Activated T-cell treated with anti-CD3 and anti-CD28 coated beads for 1 hour (primary cell): ENCODE measurements at regions not wholly inside any gene's neighbourhood (a gene's known extent, or its start where the extent isn't known, plus 50 kb on each side); places are given as distances from the start of the nearest gene placed in this dataset.

Experiments
- DNase-seq: peaks from one replicate; pipeline ENCODE4 v3.0.0-alpha.2; 2020; ENCODE audit warnings: low read depth

DNA sequence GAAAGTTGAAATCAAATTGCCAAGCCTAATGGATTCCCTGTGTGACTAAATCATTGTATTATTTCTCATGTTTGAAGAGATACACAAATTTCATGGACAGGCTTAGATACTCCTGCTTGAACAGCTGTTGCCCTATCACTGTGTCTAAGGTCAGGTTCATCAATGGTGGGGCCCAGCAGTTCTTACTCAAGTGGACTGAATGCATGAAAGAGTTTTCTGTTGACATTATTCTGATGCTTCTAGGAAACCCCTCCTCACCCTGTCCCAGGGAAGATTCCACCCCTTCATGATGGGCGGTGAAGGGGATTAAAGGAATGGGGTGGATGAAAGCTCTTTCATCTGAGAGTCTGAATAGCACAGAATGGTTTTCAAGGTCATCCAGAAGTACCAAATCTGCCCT lies 148.8 kb downstream of the INO80D start:
- DNase-seq, result no peak

DNA sequence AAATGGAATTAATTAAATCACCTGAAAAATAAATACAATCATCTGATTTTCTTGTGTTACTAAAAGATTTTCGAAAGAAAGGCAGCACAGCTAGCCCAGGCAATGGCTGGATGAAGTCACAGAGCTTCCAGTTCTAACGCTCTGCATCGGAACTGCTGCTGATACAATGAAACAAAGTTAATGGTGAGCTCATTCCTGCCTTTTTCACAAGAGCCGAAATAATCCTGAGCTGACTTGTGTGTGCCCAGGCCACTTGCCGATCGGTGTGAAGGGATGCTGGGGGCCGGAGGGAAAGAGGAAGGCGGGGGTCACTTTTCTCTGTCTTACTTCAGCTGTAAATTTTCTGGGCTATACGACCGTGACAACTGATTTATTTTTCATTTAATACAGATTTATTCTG lies 149.5 kb downstream of the INO80D start:
- DNase-seq, result no peak

DNA sequence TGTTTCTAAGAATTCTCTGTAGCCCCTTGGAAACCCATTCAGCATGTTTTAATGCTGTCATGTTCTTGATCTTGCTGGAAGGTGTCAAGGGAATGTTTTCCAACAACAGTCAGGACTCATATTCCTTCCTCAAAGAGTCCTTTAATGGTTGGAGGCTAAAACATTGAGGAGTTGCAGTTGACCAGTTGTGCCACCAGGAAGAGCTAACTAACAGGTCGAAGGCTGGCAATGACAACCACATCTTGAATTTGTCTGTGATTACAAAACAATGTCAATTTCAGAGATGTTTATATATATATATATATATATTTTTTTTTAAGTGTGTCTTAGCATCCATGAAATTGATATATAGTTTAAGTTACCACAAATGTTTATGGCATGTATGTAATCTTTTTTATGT lies 151.5 kb downstream of the INO80D start:
- no peak for DNase-seq

DNA sequence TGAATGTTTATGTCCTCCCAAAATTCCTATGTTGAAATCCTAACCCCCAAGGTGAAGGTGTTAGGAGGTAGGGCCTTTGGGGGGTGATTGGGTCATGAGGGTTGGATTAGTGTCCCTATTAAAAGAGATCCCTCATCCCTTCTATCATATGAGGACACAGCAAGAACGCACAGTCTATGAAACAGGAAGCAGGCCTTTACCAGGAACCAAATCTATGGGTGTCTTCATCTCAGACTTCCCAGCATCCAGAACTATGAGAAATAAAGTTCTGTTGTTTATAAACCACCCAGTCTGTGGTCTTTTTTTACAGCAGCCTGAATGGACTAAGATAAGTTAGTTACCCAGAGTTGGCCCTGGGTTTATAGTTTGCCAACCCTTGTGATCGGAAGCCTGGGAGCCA lies 153.1 kb downstream of the INO80D start:
- no peak for DNase-seq

DNA sequence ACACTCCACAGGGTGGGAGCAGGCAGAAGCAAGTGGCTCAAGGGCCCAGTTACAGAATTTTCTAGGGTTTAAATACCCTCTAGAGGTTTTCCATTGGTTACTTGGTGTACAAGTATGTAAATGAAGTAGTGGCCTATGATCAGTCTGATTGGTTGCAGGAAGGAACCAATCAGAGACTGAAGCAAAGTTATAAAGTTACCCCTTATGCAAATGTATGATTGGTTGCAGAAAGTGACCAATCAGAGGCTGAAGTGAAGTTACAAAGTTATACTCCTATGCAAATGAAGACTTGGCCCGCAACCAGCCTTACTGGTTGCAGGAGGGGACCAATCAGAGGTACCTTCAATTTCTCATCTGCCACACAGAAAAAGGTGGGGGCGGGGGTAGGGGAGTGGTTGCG lies 154.6 kb downstream of the INO80D start:
- DNase-seq, result no peak

DNA sequence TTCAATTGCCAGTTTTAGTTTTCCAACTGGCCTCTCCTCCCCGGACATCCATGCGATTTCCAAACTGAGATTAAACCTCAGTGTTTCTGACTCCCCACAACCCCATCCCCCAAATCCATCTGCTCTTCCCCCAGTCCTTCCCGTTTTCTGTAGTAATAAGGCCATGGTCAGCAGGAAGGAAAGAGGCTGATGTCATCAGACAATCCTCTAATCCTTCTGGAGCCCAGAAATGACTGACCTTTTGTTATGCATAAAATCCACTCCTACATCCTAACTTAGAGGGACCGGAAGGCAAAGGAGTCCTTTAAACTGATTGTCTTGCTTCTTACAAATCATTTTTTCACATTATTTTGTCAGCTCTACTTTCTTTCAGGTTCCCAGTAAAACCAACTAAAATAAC lies 155.8 kb downstream of the INO80D start:
- DNase-seq, result no peak

DNA sequence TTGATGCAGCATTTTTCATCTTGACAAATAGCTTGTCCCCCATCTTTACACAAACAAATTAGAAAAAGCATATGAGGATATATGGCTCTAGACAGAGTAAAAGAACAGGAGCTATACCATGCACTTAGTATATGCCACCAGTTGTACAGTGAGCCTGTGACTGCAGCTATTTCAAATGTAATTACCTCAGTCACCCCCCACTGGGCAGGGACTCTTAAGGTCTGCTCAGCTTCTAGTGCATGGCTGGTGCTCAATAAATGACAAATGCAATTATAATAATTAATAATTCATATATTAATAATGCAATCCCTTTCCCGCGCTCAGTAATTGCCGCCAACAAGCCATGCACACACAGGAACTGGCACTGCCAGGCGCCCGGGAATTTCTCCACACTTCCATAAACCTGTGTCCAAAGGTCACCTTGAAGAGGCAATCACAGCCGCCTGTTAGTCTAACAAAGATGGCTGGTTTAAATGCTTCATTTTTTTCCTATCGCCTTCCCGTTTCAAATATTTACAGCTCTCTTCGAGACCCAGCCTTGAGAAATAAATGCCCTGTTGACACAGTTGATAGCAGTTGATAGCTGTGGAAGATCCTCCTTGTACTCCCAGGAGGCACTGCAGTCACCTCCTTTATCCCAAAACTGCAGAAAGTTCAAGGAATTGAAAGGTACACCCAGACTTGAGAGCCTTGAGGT lies 156.6 kb downstream of the INO80D start:
- no peak for DNase-seq

DNA sequence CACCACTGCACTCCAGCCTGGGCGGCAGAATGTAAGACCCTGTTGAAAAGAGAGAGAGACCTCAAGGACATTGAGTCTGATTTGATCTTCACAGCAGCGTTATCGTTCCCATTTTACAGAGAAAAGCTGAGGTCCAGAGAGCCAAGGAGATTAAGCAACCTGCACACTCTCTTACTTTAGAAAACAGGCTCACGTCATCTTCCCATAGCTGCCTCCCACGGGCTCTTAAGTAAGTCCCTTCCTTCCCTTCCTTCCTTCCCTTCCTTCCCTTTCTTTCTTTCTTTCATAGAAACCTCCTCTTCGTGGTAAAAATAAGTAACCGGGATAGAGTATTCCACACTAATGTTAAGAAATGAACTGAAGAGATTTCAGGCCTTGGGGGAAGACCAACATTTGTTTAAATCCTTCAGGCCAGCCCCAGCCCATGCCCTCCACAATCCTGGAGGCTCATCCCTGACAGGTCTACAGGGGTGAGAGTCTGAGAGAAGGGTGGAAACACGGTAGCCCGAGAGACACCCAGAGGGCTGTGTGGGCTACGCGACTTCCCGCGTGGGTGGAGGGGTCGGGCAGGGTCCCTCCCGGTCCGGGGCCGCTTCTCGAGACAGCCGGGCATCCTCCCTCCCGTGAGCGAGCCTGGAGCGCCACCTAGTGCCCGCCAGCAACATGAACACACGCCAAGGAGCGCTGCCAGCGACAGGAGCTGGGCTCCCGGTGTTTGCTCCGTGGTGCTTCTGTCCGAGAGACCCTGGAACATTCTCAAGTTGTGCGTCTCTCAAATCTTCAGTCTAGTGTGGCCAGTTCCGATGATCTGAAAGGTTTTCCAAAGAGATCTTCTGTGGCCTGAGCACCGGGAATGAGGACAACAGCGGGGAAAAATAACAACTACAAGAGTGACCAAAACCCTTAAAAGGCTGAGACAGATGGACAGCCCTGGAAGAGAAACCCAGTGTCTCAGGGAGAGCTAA lies 160.3 kb downstream of the INO80D start:
- DNase-seq, result peak; percentile 52

DNA sequence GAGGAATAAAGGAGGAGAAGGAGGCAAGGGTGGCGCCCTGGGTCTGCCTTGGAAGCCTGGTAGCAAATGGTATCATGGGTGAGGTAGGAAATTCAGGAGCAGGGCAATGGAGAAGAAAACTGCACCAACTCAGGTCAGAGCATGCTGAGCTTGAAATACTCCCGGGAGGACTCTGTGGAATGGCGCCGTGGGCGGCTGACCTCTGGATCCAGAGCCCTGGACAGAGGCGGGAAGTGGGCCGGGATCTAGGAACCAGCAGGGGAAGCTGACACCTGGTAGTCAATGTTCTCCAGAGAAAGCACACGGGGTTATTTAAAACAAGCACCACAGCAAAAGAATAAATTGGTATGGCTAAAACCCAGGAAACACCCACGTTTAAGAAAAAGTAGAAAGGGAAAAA lies 161.3 kb downstream of the INO80D start:
- DNase-seq, result no peak

DNA sequence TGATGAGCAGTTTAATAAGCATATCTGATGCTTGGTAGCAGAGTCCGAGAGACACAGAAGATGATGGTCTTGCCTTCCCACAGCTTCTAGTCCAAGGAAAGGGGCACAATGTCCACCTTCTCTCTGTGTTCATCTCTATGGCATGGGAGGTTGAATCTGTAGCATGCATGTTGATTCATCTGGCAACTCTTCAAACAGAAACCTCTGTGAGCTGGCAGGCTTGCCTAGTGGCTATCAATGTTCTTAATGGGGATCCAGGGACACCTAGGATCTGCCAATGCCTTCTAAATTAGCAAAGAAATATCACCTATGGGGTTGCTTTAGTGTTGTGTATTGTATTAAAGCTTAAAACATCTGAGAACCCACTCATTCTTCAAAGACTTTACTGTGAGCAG lies 170.8 kb downstream of the INO80D start:
- no peak for DNase-seq

DNA sequence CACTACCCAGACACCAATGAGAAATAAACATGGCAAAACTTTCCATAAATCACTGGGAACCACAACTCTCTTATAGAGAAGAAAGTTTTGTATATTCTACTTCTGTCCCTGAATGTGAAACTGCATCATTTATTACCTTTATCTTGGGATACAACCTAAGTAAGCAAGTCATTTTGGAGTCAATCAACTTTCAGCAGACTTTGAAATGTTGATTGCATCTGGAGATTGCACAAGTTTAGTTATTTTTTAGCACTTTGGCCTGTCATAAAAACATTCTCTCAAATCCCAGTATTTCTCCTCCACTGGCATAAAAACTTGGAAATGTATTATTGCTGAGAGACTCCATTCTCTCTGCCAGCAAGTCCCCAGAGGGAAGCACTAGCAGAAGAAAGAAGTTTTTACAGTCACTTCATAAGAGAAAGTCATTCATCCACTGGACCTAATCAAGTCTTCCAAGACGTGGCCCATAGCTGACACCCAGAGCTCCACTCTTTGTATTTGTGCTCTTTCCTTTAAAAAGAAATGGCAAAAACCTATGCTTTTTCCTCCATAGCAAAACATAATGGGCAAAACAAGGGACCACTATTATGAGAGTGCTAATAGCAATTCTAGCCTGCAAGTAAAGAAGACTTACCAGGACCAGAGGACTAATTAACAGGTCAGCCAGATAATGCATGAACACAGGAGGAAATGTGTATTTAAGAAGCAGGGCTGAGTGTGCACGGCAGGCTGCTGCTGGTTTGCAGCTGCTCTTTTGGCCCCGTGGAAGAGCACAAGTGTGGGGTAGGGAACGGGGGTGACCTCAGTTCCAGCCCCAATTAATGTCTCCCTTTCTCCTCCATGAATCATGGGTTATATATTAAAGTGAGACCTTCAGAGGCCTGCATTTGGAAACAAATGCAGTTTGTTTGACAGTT lies 171.5 kb downstream of the INO80D start:
- DNase-seq, result no peak

DNA sequence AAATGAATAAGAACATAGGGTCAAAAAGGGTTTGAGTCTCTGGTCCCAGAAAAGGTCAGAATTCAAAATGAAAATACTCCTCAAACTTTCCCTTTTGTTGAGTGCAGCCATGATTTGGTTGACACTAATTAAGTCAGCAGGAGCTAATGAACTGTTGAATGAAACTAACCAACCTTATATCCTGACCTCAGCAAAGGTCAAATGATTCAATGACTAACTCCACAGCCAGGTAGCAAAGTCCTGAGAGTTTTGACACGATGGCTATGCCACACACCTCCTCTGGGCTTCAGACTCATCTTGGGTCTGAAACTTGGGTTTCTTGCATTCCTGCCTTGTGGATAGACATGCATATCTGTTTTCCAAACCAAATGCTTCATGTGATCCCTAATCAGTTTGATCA lies 172.3 kb downstream of the INO80D start:
- no peak for DNase-seq

DNA sequence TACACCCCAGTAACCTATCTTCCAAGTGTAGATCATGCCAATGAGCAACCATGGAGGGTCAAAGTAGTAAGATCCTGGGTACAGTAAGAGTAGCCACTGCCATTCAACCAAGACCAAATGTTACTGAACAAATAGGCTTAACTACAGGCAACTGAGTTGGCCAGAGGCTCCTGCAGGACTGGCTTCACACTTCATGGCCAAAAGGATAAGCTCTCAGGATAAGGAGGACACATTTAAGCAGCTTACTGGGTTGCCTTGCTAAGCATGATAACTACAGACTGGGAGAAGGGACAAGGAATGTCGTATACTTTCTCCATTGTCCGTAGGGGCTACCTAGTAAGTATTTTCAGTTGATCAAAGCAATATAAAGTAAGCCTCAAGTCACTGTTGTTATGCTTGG lies 174.7 kb downstream of the INO80D start:
- DNase-seq, result no peak

DNA sequence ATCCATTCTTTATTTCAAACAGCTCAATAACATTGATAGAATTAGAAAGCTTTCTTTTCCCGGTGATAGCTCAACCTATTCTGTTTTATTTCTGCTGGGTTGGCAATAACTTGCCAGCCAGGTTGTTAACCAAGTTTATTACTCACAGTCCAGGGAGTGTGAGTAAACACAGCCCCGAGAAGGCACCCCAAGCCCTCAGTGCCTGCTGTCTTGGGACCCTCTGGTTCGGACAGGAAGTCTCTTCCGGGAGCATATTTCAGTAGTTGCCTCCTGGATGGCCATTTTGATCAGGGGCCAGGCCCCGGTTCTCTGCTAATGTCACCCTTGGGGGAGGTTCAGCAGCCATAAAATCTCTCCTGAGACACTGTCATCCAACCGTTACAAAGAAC lies 176.8 kb downstream of the INO80D start:
- DNase-seq, result no peak

DNA sequence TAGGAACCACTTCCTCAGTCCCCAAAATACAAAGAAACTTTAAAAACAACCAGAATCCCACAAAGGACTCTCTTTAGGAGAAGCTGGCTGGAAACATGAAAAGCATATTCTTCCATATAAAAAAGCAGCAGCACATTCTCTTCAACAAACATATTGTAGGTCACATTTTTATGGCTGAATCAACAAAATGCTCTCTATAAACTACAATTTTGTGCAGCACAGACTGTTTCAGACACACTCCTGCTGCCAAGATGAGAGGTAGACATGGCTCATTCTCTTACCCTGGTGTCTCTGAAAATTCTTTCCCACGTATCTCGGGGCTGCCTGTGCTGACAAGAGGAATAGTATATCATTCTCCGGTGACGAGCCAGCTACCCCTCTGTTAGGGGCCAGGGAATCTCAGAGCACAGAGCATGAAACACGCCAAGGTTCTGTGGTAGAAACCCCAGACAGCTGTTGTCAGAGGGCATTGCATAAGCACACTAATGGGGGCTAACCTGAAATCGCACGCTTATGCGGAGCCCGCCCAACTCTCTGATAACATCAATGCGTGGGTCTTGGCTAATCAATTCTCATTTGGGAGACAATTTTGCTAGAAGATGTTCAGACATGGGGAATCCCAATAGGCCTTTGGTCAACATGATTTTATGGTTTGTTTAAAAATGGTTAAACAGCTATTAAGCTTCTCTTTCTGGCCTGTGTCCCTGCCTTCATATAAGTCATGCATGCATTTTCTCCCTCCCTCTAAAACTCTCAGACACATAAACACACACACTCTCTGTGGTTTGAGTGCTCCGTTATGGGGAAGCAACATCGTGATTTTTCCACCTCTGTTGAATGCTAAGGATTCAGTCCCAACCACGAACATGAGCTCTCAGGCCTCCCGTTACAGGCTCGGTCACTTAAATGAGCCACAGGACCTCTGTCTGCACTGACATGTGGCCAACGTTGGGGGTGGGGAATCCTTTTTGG lies 177.5 kb downstream of the INO80D start:
- no peak for DNase-seq

DNA sequence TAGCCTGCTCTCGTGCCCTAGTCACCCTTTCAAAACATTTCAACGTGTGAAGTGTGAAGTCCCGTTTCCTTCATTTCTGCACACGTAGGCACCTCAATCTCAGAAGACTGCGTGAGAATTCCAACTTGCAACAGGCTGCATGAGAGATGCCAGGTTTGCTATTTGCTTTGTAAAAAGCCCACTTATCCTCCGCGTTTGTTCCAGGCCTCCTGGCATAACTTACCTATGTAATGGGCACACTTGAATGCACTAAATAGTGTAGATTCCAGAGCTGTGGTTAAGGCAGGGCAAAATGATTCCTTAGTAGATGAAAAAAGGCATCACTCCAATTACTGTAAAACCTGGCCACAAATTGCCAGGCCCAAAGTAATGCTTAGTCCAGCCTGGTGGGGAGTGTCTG lies 179.6 kb downstream of the INO80D start:
- no peak for DNase-seq

DNA sequence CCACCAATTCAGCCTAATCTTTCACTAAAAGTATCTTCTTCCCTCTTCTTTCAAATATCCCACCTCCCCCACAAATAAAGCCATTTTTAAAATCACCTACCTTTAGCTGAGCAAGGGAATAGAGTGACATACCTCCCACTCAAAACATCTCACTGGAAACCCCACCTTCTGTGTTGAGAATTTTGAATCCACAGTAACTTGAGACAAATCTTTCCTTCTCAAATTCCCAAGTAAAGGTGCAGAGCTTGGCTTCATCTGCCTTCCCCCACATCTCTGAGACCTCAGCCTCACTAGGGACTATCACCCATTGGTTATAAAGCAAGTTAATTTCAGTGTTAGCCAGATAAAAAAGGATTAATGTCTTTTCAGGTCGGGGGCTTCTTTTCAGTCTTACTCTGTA lies 180.4 kb downstream of the INO80D start:
- DNase-seq, result no peak

DNA sequence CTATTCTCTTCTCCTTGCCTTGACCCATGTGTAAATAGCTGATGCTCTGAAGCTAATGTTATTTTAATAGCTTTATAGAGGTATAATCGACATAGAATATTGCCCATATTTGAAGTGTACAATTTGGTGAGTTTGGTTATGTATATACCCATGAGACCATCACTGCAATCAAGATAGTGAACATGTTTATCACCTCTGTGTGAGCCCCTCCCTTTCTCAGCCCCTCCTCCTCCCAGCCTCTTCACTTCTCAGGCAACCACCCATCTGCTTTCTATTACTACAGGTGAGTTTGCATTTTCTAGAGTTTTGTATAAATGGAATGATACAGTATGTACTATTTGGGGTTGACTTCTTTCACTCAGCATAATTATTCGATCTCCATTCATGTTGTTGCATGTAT lies 181.1 kb downstream of the INO80D start:
- DNase-seq, result no peak

DNA sequence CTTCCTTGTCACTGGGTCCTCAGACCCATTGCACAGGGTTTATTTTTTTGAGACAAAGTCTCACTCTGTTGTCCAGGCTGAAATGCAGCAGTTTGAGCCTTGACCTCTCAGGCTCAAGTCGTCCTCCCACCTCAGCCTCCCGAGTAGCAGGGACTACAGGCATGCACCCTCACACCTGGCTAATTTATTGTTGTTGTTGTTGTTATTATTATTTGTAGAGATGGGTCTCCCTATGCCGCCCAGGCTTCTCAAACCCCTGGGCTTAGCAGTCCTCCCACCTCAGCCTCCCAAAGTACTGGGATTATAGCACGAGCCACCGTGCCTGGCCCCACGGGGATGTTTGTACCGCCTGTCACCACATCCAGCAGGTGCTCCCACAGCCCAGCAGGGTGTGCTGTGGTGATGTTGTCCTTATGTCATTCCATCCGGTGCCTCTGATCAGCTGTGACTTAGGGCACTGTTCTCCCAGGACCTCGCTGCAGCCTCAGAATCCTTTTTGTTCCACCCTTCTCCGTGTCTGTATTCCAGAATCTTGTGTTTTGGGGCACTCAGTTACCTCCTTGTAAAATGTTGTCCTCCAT lies 182.3 kb downstream of the INO80D start:
- no peak for DNase-seq

DNA sequence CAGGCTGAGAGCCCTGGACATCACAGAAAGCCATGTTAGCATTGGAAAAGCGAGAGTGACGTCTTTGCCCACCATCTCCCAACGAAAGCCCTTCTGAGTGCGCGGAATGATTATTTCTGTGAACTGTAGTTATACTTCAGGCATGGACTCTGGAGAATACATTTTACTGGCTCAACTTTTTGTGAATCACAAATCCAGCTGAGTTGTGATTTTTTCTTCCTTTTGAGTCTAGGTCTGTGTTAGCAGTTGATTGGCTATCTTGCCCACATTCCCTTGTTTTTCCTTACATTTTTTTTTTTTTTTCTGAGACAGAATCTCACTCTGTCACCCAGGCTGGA lies 183.1 kb downstream of the INO80D start:
- DNase-seq, result no peak
